ENCODE measurements at regions not wholly inside any gene's neighbourhood (a gene's known extent, or its start where the extent isn't known, plus 50 kb on each side); places are given as distances from the start of the nearest gene placed in this dataset.

- no CpG with 5 or more reads among the region's 2 CpGs for WGBS (ENCODE audit: extremely low coverage, insufficient read length, low lambda C conversion rate)
- no peak overlapping the region for H3K27ac ChIP-seq (ENCODE audit: insufficient read length, low read depth, low read length)
Measured at GRCh38 chr3:190192739-190193138, 72.0 kb upstream of the P3H2 start.

More at GRCh38 chr3:190192739-190193138, 72.0 kb upstream of the P3H2 start:
- H2BK12ac ChIP-seq (ENCODE audit: insufficient read length, low read depth, low read length) = no peak overlapping the region
- no peak overlapping the region for H3K4ac ChIP-seq (ENCODE audit: low read depth, low read length)
- no peaks in the 10 kb centered on the region for H3K4me1 ChIP-seq (ENCODE audit: insufficient read depth, low read length)
- DNase-seq = no peak
- no peaks in the 10 kb centered on the region for H3K23me2 ChIP-seq (ENCODE audit: insufficient read length, low read depth, low read length, poor library complexity, severe bottlenecking)
- no peak overlapping the region for H2AK5ac ChIP-seq (ENCODE audit: insufficient read length, low read length)
- Mint-ChIP-seq H3K4me1 (peaks cover 14% of the 10 kb centered on the region in 2 experiments), H3K27ac (no peak overlapping the region), H3K36me3 (ENCODE audit: insufficient read depth in 1 of 3, low read depth in 3 of 3) (no peaks in the 10 kb centered on the region), H3K4me3 (no peak overlapping the region), H3K27me3 (ENCODE audit: low read depth) (no peaks in the 10 kb centered on the region), H3K9me3 (no peaks in the 10 kb centered on the region)
- TF ChIP-seq CTCF (conservative IDR thresholded peaks at IDR 0.05) = no peak
- H3K9me3 ChIP-seq (ENCODE audit: control insufficient read depth, low read depth, low read length) = no peaks in the 10 kb centered on the region
- H4K8ac ChIP-seq (replicated peaks; ENCODE audit: insufficient read length, low read depth, low read length) = no peak overlapping the region
- H3K14ac ChIP-seq (ENCODE audit: insufficient read depth, low read length) = no peak overlapping the region
- H4K20me1 ChIP-seq (ENCODE audit: control insufficient read depth, insufficient read depth, insufficient read length) = no peaks in the 10 kb centered on the region
- no peaks in the 10 kb centered on the region for H3K79me2 ChIP-seq (ENCODE audit: insufficient read depth, low read length)
- H3K23ac ChIP-seq (ENCODE audit: insufficient read length, low read depth, low read length) = no peak overlapping the region
- H4K5ac ChIP-seq (ENCODE audit: insufficient read length, low read depth, low read length) = no peak overlapping the region
- no peak overlapping the region for H3T11ph ChIP-seq (ENCODE audit: low read length)
- no peak overlapping the region for H3K18ac ChIP-seq (ENCODE audit: insufficient read length, low read depth, low read length)
- no peak overlapping the region for H3K9ac ChIP-seq (ENCODE audit: extremely low read depth, insufficient read length, low read length)
- no peak overlapping the region for H2BK5ac ChIP-seq (ENCODE audit: insufficient read length, low read length)
- H3K4me2 ChIP-seq (ENCODE audit: insufficient read depth, insufficient read length, low read length) = no peak overlapping the region
- no peaks in the 10 kb centered on the region; the same call in none of the 2 replicates for H3K27me3 ChIP-seq (ENCODE audit: insufficient read depth, low read length)
- H4K91ac ChIP-seq (ENCODE audit: insufficient read length, low read depth, low read length) = no peak overlapping the region
- no peaks in the 10 kb centered on the region for H3K79me1 ChIP-seq (ENCODE audit: insufficient read depth, low read depth, low read length, poor library complexity, severe bottlenecking)
- no peak overlapping the region for H2BK120ac ChIP-seq (ENCODE audit: low read depth, low read length, poor library complexity, severe bottlenecking)
- no peak overlapping the region for H2AFZ ChIP-seq (ENCODE audit: low read length)
- H3K56ac ChIP-seq (ENCODE audit: insufficient read length, low read depth, low read length) = no peak overlapping the region
- no peak overlapping the region for H2BK20ac ChIP-seq (ENCODE audit: low read depth, low read length, poor library complexity, severe bottlenecking)
- H2BK15ac ChIP-seq (ENCODE audit: low read depth, low read length) = no peak overlapping the region

Data from H9 (cell line).